ENCODE measurements at regions not wholly inside any gene's neighbourhood (a gene's known extent, or its start where the extent isn't known, plus 50 kb on each side); places are given as distances from the start of the nearest gene placed in this dataset.

DNA sequence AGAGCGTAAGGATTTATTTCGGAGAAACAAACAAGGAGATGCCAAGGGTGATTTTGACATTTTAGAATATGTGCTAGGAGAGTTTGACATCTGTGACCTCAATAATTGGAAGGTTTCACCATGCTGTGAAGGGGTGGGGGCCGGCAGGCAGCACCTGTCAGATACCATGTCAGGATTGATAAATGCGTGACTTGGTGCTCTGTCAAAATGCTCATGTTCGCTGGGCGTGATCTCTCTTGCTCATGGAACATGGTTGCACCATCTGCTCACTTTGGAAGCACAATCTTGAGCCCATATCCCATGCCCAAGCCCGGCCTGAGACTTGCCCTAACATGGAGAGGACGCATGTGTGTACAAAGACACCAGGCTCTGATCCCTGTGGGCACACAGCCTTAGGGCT, 347.6 kb downstream of the RNF144A start:
- TF ChIP-seq, protein P1, sequence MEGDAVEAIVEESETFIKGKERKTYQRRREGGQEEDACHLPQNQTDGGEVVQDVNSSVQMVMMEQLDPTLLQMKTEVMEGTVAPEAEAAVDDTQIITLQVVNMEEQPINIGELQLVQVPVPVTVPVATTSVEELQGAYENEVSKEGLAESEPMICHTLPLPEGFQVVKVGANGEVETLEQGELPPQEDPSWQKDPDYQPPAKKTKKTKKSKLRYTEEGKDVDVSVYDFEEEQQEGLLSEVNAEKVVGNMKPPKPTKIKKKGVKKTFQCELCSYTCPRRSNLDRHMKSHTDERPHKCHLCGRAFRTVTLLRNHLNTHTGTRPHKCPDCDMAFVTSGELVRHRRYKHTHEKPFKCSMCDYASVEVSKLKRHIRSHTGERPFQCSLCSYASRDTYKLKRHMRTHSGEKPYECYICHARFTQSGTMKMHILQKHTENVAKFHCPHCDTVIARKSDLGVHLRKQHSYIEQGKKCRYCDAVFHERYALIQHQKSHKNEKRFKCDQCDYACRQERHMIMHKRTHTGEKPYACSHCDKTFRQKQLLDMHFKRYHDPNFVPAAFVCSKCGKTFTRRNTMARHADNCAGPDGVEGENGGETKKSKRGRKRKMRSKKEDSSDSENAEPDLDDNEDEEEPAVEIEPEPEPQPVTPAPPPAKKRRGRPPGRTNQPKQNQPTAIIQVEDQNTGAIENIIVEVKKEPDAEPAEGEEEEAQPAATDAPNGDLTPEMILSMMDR (IDR thresholded peaks at IDR 0.05; ENCODE audit: low read depth, low read length, poor library complexity, severe bottlenecking) = no peak
- TF ChIP-seq EZH2phosphoT487 (IDR thresholded peaks at IDR 0.05; ENCODE audit: borderline replicate concordance, low read length) = no peak

Data from DOHH2 (cell line).